ENCODE measurements at regions not wholly inside any gene's neighbourhood (a gene's known extent, or its start where the extent isn't known, plus 50 kb on each side); places are given as distances from the start of the nearest gene placed in this dataset.

DNA sequence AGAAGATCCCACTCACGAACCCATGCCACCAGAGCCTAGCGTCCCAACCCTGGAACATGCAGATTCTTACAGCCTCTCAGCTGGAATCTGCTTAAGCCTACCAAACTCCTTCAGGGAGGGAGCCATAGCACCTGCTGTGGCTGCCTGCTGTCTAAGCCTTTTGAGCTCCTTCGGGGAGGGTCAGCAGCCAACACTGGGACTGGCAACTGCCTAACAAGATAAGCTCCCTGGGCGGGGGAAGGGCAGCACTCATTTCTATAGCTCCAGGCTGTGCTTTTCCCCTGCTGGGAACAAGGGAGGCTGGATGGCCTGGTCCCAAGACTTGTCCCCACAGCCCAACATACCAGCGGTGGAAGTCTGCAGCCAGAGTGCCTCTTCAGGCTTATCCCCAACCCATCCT, 199.1 kb upstream of the OR13F1 start:
- TF ChIP-seq, protein P1, sequence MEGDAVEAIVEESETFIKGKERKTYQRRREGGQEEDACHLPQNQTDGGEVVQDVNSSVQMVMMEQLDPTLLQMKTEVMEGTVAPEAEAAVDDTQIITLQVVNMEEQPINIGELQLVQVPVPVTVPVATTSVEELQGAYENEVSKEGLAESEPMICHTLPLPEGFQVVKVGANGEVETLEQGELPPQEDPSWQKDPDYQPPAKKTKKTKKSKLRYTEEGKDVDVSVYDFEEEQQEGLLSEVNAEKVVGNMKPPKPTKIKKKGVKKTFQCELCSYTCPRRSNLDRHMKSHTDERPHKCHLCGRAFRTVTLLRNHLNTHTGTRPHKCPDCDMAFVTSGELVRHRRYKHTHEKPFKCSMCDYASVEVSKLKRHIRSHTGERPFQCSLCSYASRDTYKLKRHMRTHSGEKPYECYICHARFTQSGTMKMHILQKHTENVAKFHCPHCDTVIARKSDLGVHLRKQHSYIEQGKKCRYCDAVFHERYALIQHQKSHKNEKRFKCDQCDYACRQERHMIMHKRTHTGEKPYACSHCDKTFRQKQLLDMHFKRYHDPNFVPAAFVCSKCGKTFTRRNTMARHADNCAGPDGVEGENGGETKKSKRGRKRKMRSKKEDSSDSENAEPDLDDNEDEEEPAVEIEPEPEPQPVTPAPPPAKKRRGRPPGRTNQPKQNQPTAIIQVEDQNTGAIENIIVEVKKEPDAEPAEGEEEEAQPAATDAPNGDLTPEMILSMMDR (IDR thresholded peaks at IDR 0.05): no peak

DNA sequence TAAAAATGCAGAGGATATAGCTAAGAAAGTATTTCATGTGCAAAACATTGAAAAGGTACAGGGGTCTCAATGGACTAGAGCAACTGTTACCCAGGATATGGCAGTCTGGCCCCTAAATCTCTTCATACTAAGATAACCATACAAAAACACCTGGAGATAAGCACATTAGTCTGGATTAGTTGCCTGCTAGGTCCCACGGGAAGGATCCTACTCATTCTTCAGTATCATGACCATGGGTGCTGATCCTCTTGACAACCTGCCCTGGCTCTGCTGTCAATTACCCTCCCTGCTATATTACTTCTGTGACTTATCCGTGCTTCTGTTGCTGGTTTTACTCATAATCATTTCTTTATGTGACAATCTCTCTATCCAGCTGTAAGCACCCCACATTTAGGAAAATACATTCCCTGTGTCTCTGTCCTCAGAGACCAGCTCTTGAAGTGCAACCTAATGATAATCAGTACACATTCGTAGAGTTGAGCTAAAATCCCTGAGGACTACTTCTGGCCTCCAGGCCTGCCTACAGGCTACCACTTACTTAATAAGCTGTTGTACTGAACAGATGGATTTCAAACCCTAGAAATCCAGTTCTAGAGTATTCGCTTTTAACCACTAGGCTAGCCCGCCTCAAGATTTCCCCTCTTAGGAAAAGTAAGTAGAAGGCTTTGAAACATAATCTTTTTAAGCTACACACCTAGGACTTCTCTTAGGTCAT, 190.5 kb upstream of the OR13F1 start:
- TF ChIP-seq, protein P1 (IDR thresholded peaks at IDR 0.05): no peak

DNA sequence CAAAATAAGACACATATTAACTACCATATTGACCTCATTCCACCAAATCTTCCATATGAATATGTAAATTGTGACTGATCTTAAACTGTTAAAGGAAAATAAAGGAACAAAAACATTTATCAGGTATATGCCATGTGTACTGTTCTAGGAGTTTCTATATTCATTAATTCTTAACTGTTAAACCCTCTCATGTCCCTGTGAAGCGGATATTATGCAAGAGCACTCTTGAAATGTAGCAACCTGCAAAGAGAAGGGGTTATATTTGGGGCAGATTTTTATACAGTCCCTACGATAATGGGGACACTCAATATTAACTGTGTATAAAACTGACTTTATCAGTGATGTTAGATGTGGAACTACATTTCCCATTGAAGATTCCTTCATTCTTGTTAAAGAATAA, 184.9 kb upstream of the OR13F1 start:
- TF ChIP-seq, protein P1 (IDR thresholded peaks at IDR 0.05): no peak

DNA sequence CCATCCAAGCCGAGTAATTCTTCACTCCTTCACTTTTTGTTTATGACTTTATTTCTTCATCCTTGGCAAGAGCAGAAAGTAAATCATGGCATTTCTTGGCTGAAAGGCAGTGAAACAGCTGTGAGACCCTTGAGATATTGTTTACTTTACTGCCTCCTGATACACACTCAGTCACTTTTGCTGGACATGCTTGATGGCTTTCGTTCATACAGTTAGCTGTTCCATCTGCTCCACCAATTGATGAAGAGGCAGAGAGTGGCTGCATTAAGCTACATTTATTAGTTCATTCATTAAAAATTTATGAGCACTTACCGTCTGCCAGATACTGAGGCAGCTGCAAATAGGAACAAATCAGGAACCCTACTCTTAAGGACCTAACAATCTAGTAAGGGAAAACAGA, 184.4 kb upstream of the OR13F1 start:
- TF ChIP-seq, protein P1 (IDR thresholded peaks at IDR 0.05): no peak

DNA sequence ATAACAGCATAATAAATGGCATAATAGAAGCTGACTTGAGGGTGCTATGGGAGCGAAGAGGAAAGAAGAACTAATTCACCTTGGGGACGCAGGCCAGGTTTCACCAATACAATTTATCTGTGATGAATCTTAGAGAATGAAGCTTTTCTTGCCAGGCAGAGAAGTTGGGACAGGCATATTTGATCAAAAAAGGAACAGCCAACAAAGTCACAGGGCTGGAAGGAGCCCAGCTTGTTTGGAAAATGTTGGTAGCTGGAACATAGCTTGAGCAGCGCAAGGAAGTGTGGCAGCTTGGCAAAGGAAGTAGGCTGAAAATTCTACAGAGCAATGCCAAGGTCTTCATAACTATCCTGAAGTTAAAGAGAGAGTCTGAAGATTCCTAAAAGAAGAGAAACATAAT, 181.5 kb upstream of the OR13F1 start:
- TF ChIP-seq, protein P1 (IDR thresholded peaks at IDR 0.05): no peak

DNA sequence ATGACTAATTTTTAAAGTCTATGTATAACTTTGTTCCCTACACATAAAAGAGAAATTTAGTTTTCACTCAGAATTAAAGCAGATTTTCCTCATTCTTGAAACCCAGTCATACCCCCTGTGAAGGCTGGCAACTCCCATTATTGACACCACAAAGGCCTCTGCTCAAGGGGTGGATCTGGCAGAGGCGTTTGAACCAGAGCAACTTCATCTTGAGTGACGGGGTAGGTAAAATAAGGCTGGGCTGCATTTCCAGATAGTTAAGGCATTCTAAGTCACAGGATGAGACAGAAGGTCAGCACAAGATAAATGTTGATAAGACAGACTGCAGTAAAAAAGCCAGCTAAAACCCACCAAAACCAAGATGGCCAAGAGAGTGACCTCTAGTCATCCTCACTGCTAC, 177.2 kb upstream of the OR13F1 start:
- TF ChIP-seq, protein P1 (IDR thresholded peaks at IDR 0.05): no peak

DNA sequence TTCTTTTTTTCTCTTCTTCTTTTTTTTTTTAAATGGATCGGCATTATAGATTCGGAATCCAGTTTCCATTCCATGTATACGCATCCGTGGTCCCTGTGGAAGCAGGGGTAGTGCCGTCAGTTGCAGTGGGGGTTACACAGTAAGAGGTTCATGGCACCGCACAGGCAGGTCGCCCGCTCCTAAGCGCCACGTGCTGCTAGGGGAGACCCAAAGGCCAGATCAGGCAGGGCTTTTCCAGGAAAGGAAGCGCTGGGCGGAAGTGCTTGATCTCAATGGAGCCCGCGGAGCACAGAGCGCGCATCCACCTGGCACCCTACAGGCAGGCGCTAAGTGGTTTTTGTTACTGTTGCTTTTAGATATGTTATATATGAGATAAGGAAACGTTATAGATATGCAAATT, 174.8 kb upstream of the OR13F1 start:
- TF ChIP-seq, protein P1 (IDR thresholded peaks at IDR 0.05): no peak

DNA sequence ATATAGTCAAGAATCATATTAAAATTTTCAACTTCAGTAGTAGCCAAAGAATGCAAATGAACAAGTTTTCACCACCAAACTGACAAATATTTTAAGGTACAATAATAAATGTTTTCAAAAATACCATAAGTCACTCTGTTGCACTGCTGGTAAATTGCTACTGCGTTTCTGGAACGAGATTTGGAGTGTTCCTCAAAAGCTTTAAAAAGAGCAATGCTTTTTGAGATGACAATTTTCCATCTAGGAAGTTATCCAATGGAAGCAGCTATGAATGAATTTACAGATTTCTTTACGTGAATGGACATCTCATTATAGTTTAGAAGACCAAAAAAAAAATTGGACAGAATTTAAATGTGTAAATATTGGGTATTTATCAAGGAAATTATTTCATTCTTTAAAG, 173.2 kb upstream of the OR13F1 start:
- TF ChIP-seq, protein P1 (IDR thresholded peaks at IDR 0.05): no peak
